HG03342 (cell line): ENCODE measurements at regions not wholly inside any gene's neighbourhood (a gene's known extent, or its start where the extent isn't known, plus 50 kb on each side); places are given as distances from the start of the nearest gene placed in this dataset.

Experiments
- ATAC-seq: cut with Tn5 transposase; IDR thresholded peaks from one replicate; pipeline ENCODE4 v1.9.1; 2021; ENCODE audit warnings: mild to moderate bottlenecking, moderate library complexity; ENCODE audit not compliant: unreplicated experiment

DNA sequence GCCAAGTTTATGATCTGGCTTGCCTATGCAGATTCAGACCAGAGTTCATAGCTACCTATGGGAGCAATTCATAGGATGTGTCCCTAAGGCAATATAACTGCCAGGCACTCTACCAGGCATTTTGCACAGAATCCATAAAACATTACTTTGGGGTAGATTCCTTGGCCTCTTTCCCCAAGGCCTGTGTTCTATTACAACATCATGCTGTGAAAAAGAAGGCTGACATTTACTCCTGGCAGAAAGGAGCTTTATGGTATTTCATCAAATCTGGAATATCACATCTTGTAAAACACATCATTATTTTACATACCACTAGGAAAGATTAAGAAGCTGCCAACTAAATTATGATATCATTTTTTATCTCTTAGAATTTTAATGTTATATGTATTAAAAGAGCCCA, 287.0 kb upstream of the MARCKS start:
- no peak for ATAC-seq

DNA sequence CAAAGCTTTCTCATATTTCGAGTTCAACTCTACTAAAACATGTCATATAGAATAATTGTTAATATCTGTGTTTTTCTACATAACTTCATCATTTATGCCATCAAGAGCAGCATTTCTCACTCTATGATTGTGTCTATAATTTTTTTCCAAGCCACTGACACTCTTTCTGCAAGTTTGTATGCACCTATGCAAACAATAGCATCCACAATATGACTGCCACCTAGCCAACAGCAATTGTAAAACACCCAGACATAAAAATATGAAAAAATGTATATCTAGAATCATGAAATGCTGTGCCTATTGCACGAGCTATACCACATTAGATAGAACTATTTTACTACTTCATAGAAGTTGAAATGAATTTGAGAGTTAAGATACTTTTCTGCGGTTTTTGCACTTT, 286.5 kb upstream of the MARCKS start:
- ATAC-seq = no peak

DNA sequence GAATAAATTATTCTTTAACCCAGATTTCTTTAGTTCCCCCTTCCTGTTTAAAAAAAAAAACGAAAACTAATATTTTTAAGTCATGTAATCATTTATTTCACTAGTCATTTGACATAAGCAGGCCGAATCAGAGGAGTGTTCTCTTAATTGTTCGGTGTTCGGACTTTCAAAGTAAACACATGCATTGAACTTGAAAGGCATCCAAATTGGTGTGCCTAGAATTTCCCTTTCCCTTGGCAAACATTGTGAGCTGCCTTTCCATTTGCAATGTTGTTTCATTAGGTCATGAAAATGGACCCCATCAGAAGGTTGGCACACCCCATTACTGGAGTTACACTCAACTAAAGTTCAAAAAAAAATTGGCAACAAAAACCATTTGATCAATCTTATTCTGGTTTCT, 283.0 kb upstream of the MARCKS start:
- ATAC-seq = no peak

DNA sequence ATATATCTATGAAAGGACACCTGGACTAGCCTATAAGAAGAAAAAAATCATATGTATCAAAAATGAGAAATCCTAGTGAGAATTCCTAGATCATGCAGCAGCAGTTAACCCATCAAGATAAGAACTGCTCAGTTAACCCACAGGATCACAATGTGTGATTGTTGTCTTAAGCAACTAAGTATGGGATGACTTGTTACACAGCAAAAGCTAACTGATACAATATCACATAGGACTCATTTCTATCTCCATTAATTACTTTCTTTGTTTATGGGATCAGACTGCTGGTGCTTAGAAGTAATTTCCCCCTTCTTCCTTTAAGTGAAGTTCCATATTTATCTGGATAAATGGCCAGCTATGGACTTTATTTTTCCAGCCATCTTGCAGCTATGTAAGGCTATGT, 280.8 kb upstream of the MARCKS start:
- ATAC-seq = no peak

DNA sequence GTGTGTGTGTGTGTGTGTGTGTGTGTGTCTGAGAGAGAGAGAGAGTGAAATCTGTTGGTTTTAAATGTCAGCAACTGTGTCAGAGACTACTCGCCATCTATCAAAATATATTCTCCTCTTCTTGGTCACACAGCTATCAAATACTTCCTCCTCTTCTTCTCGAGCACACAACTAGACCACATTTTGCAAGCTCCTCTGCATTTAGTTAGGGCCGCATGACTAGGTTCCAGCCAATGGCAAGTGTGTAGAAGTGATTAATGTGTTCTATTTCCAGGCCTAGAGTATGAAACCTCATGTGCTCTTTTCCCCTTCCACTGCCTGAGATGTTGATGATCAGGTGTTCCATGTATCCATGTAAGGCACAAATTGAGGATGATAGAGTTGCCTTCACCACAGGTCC, 278.5 kb upstream of the MARCKS start:
- no peak for ATAC-seq

DNA sequence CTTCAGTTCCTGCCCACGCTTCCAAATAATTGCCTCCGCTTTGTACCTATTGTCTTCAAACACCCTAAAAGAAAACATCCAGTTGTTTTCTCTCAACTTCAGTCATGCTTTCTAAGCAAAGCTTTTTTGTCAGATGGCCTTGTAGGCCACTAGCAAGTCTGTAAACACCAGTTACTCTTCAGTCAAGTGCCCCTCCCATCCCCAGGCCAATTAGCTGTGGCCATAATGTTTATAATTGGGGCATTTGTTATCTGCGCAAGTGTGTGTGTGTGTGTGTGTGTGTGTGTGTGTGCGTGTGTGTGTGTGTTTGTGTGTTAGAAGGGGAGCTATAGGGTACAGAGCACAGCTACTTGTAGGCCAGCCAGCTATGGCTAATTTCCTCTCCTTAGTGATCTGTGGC, 272.4 kb upstream of the MARCKS start:
- ATAC-seq = no peak

DNA sequence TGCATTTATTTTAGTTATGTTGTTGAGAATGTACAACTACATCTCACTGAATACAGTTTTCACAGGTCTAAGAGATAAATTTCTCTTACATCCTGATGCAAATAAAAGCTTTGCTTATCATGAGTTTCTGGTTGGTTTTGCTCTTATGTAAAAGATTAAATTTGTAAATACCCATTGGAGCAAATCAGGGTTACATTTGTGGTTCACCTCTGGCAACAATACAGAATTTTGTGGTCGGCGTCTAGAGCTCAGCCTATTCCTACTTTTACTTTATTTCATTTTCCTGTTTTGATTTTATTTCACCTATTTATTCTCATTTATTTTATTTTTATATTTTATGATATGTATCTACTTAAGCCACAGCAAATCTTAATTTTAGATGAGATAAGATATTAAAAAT, 271.9 kb upstream of the MARCKS start:
- ATAC-seq = no peak

DNA sequence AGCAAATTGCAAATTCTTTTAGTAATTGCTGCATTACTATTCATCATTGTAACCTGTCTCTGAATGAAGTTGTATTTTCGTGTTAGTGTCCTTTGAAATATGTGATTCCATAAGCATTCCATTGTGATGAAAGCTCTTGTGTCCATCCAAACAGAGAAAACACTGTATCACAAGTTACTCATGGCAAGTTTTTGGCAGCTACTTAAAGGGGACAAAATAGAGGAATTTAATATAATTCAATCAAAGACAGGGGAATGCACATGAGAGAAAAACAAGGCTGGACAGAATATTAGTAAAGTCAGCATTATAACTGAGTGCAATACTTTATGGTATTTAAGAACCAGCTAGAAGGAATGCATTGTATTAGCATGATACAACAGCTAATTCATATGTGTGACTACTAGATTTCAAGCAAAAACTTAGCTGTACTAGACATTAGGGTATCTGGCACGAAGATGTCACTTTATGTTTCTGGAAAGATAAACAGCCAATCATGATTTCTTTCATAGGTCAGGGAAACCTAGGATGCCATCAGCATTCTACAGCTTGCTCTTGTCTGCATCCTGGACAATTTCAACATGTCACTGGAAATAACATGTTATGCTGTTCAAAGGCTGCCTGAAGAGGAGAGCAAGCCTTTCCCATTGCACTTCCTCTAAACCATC, 270.6 kb upstream of the MARCKS start:
- no peak for ATAC-seq

DNA sequence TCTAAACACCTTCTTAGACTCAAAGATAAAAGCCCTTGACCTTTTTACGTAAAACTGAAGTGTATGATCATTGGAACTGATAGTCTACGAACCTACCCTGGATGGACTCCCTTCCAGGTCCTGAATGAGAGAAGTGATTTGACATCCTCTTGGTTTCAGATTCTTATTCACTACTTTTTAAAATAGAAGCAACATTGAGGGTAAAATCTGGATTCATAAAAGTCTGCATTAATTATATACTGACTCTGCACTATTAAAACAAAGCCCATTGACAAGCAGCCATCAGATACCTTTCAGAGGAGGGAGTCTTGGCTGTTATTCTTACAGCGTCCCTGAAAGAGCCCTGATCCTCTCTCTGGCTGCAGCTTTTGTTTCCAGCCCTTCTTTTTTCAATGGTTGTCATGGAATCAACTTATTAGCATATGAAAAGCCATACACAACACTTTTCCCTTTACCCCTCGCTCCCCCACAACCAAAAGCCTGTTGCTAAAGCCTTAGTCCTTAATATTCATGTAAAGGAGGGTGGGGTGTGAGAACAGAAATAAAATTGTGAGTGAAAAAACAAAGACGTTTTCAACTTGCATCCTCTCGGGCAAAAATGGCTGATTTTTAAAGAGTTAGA, 270.0 kb upstream of the MARCKS start:
- no peak for ATAC-seq

DNA sequence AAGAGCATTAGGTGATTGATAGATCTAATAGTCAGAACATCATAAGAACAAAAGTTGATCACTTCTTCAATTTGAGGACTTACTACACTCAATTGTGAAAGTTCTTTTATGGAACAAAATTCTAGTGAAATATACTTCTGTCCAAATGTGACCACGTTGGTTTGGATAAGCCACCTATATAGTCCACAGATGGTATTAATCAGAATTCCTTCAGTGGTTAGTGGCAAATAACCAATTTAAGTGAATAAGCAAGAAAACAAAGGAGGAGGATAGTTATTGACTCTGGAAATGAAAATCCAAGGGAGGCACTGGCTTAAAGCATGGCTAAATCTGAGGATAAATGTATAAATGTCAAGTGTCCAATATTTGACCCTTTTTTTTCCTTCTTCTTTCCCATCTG, 268.5 kb upstream of the MARCKS start:
- ATAC-seq = no peak

DNA sequence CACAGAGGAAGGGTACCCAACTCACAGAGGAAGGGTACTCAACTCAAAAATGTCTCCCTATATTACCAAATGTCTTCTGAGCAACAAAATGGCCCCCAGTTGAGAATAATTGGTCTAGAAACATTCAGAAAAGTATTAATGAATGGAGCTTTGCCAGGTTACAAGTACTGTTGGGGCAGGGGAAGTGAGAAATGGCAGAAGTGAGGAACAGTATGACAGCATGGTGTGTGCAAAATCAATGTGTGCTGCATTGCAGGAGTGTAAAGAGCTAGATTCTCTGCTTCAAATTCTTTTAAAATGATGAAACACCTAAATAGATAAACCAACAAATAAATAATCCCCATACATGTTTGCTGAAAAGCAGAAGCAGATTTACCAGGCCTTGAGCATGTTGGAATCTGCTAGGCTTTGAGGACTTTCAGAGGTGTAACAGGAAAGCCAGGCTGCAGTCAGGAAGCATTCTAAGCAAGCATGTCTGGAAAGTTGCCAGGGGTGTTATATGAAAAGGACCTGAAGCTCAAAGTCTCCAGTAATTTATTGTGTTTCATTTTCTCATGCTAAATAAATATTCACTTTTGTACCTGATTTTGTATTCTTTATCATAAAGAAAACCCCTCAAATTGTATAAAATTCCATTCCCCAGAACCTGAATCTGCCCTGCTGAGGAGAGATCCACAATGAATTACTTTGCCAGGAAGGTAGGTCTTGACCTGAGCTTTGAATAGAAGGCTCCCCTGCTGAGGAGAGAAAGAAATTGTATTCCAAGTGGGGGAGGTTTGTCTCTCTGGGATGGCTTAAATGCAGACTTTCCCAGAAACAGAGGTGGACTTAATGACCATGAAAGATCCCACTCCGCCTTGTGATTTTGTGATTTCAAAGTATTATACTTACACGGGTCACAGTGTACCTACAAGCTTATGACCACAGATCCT, 265.0 kb upstream of the MARCKS start:
- no peak for ATAC-seq

DNA sequence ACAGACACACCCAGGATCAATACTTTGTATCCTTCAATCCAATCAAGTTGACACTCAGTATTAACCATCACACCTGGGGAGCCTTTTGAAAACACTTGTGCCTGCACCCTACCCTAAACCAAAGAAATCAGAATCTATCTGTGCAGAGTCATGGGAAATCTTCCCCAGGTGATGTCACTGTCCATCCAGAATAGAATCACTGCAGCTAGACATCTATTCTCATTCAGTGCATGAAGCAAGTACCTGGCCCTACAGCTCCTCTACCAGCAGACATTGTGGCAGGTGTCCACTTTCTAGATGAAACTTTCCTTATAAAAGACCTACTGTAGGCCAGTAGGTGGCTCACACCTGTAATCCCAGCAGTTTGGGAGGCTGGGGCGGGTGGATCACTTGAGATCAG, 262.4 kb upstream of the MARCKS start:
- ATAC-seq = no peak

DNA sequence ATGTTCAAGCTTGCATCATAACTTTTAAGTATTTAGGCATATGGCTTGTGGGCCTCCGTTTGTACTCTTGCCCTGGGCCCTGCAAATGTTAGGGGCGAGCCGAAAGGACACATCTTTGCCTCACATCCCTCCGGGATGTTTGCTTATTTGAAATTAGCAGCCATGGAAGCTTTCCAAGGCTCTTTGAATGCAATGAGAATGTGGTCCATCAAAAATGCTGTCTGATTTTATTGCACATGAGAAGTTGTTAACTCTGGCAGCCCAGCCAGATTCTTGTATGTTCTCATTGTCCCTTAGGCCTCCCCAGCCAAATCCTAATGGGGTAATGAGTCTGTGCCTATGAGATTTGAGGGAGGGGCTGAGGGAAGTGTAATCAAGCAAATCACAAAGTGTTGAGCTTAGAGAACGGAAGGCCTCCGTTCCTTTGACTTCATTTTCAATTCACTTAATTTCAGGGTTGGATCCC, 261.2 kb upstream of the MARCKS start:
- ATAC-seq = no peak

DNA sequence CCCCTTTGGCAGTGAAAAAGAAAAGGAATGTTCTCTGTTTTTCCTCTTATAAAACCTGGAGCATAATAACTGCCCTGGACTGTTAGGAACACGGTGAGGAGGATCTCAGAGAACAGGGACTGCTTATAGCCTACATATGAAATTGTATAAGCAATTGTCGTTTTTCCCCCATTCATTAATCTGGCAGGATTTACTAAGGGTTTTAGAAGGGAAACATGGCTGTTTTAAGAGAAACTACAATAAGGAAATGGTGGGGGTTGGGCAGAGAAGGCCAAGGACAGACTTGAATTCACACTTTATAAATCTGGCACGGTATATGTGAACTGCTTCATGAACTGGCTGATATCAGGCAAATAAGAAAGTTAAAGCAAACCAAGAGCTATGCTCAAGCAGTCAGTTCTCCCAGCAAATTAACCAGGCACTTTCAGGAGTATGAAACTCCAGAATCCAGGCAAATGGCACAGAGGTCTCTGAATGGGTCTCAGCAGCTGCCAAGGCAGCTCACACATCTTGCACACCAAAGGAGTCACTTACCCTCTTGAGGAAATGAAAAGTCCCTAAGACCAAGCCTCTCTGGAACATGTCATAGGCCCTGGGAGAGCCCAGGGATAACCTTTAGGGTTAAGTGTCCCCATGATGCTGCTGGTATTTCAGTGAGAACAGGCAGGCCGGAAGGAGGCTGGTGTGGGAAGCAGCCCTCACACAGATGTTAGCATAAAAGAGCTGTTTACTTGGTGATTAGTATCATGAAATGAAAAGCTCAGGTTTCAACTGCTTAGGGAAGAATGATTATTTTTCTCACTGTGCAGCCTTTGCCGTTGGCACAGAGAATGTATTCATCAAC, 260.5 kb upstream of the MARCKS start:
- ATAC-seq = peak; percentile 9

DNA sequence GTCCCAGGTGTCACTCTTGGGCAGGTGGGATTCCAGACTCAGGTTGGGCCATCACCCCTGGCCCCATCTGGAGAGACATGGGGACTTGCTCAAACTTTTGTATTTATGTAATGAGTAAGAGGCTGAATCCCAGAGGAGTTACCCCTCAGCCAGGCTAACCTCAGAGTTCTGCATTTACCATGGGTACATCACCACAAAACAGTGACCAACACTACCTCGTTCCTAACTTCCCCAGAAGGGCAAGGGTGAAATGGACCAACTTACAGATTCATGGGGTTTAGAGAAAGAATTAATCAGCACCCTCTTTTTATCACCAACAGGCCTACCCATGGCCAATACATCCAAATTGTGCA, 259.9 kb upstream of the MARCKS start:
- ATAC-seq = peak; percentile 60

DNA sequence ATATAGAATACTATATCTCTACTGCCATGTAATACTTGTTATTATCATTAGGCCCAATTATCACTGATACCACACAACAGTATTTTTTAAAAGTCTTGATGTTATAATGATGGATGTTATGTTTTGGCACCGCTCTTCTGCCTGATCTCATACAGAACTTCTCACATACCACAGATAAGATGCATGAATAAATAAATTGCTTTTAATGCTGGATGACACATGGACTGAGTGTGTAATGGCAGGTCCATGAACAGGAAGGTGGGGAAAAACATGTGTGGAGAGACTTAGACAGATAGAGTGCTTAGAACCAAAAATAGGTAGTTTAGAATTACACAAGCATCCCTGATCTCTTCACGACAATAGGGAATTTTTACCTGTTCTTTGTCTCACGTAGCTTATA, 258.4 kb upstream of the MARCKS start:
- no peak for ATAC-seq

DNA sequence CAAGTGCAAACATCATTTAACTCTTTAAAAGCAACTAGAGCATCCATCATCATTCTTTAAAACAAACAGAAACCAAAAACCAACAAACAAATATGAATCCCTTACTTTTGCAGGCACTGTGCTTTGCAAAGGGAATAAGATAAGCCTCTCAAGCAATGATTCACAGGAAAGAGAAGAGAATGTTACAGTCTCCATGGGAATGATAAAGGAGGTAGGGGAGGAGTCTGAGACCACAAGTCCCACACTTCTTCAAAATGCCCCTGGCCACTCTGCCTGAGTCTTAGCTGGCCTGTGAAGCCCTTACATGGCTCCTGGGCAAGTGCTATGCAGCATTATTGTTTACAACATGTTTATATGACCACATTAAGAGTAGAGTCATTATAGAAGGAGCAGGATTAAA, 257.7 kb upstream of the MARCKS start:
- ATAC-seq = no peak

DNA sequence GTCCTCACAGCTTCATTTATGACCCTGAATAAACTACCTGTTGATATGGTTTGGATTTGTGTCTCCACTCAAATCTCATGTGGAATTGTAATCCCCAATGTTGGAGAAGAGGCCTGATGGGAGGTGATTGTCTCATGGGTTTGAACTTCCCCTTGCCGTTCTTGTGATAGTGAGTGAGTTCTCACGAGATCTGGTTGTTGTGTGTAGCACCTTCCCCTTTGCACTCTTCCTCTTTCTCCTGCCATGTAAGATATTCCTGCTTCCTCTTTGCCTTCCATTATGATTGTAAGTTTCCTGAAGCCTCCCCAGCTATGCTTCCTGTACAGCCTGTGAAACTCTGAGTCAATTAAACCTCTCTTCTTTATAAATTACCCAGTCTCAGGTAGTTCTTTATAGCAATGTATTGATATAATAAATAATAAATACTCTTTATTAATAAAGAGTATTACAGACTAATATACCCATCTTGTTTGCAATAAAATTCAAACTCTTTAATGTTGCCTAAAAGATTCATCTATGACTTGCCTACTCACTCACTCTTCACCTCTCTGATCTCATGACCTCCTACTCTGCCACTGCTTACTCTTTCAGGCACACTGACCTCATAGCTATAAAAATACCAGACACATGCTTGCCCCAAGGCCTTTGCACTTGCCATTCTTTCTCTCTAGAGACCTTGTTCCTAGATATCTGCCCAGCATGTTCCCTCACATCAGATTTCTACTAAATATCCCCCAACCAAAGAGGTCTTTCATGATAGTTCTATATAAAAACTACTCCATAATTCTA, 256.4 kb upstream of the MARCKS start:
- no peak for ATAC-seq

DNA sequence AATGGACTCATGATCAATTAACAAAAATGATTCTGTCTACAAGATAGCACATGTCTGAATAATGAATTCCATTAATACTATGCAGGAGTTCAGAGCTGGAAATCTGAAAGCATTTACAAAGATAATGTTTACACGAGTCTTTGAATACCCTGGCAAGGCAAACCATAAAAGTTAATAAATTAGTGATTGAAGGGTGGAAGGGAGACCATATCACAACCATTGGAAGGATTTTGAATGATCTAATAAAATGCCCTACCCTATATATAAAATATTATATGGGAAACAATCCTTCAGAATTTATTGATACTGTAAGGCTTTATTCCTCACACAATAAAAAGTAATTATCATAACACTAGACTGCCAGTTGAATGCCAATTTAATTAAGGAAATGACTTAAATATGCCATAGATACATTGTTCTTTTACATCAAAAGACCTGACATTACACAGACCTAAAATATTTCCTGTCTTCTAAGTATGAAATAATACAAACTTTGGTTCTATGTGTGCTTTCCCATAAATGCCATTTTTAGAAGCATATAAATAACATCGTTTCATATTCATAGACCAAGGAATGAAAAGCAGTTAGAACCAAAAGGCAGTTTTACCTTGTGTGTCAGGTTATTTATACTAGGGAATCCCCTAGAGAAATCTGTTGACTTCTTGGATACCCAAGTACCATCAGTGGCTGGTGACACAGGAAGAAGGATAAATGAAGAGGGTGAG, 249.2 kb upstream of the MARCKS start:
- no peak for ATAC-seq
